AG20443 (cell line): ENCODE measurements at regions not wholly inside any gene's neighbourhood (a gene's known extent, or its start where the extent isn't known, plus 50 kb on each side); places are given as distances from the start of the nearest gene placed in this dataset.
"Not testable (repeated sequence)": the region's sequence is repeated elsewhere in the genome, so short reads cannot be mapped to it uniquely, and the experiment has no call there.

Experiments
- DNase-seq: peaks from one replicate; pipeline ENCODE4 v3.0.0; 2012; ENCODE audit warnings: low spot score, mixed read lengths

DNA sequence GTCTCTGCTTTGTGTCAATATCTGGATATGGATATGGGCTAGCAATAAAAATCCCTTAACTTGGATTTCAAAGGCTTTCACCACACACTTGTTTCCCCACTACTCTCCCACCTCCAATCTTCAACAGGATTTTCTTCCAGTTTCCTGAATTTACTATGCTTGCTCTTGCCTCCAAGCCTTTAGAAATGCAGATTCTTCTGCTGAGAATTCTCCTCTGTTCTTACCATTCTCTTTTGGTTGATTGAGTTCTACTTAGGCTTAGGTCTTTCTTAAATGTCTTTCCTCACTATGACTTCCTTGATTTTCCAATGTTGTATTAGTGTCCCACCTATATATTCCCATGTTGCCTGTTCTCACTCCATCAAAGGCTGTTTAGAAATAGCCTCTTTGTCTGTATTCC, 1502.4 kb upstream of the TENM4 start:
- DNase-seq = no peak

- peak; percentile 33 for DNase-seq
Observed at GRCh38 chr11:80937842-80938241, 1497.0 kb upstream of the TENM4 start.

GRCh38 chr11:80930038-80930437, 1489.2 kb upstream of the TENM4 start:
- no peak for DNase-seq

DNA sequence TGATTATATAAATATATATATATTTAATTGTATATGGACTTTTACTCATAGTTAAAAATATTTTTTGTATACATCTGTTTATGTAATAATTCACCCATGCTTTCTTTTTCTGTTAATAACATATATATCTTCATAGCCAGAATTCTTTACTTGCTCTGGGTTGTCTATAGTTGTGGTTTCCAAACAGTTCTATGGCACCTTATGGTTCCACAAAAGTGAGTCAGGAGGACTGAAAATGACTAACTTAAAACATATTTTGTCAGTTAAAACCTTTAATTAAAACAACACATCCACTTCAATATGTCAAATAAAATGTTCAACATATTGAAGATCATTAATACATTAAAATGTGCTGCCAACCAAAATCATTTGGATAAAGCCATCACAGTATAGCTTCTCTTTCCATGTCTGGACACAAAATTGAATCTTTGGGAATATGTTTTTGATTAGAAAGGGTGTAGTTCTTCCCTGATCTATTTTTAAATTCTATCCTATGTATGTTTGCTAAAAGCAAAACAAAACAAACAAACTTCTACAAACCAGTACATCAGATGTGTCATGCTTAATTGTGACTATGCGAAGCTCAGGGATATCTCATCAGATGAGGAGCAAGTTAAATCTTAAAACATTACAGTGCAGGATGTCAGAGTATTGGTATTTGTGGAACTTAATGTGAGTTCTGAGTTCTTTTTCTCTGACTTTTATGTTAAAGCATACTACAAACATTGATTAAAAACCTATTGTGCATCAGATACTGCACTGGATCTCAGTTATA, 1488.4 kb upstream of the TENM4 start:
- DNase-seq = peak; percentile 7

GRCh38 chr11:80925321-80925720, 1484.5 kb upstream of the TENM4 start:
- DNase-seq = no peak

- DNase-seq = not testable (repeated sequence)
Observed at GRCh38 chr11:80921310-80921709, 1480.5 kb upstream of the TENM4 start.

GRCh38 chr11:80916173-80916798, 1475.5 kb upstream of the TENM4 start:
- no peak for DNase-seq

DNA sequence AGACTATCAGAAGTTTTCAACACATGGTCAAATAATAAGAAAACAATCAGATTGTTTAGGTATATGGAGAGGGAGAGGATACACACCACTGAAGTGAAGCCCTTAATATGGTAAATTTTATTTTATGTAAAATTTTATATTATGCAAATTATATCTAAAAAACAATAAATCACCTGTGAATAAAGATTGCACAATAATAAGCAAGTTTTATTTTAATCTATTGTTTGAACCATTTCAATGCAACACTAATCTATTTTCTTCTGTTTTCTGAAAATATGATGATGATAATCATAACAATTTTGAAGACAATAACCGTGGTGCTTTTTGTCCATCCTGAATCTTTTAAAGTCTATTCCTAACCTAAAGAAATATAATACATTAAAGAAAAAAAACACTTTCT, 1473.5 kb upstream of the TENM4 start:
- DNase-seq = no peak

- no peak for DNase-seq
Observed at GRCh38 chr11:80911666-80912065, 1470.8 kb upstream of the TENM4 start.

- no peak for DNase-seq
Observed at GRCh38 chr11:80900265-80900664, 1459.4 kb upstream of the TENM4 start.

DNA sequence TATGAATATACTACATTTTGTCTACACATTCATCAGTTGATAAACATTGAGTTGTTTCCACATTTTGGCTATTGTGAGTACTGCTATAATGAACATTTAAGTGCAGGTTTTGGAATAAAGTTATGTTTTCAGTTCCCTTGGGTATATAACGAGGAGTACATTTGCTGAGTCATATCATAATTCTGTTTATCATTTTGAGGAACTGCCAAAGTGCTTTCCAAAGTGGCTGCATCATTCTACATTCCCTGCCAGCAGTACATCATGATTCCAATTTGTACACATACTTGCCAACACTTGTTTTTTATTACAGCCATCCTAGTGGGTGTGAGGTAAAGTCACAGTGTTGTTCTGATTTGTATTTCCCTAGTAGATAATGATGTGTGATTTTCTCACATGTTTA, 1458.6 kb upstream of the TENM4 start:
- no peak for DNase-seq

DNA sequence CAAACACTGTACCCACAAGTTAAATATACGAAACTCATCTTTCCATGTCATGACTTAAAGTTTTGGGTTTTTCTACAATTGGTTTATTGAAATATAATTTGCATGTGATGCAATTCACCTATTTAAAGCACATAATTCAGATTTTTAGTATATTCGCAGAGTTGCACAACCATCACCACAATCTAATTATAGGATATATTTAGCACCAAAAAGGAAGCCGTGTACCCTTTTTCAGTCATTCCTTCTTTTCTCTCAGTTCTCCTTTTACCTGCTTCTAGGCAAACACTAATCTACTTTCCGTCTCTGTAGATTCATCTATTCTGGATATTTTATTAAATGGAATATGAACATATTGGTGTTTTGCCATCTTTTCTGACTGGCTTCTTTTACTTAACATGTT, 1458.1 kb upstream of the TENM4 start:
- DNase-seq = no peak

GRCh38 chr11:80886684-80887083, 1445.9 kb upstream of the TENM4 start:
- no peak for DNase-seq

- DNase-seq = peak; percentile 7
Observed at GRCh38 chr11:80873310-80873999, 1432.6 kb upstream of the TENM4 start.

DNA sequence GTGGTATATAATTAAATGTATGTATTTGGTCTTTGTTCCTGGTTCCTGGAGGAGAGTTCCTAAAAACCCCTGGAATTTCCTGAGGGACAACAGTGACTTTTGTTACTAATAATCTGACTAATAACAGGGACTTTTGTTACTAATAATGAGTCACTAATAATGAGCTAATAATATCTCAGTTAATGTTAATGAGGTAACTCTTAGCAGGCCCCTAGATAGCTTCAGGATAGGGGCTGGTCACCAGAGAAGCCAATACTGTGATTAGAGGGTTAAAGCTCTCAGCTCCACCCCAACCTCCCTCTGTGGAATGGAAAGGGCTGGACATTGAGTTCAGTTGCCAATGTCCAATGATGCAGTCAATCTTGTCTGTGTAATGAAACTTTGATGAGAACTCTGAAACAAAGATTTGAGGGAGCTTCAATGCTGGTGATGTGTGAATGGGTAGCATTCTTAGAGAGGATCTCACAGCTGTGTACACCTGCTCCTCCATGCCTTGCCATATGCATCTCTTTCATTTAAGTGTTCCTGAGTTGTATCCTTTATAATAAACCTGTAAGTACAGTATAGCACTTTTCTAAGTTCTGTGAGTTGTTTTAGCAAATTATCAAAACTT, 1431.4 kb upstream of the TENM4 start:
- DNase-seq = no peak

- DNase-seq = no peak
Observed at GRCh38 chr11:80868831-80869230, 1428.0 kb upstream of the TENM4 start.

- no peak for DNase-seq
Observed at GRCh38 chr11:80862011-80862410, 1421.2 kb upstream of the TENM4 start.

DNA sequence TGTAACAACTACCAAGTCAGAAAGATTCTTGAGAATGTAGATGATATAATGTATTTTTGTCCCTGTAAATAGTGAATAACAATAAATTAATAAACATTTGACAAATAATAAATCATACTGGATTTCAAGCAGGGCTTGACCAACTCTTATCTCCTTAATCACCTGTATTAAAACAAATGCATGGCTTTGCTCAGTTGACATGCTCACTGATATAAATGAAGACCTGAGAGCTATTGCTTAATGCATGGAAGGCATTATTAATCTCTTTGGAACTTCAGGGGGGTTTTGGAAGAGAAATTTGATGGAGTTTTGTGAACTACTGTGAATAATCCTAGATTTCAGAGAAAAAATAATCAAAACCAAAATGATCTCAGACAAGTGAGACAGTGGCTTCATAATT, 1420.4 kb upstream of the TENM4 start:
- no peak for DNase-seq

GRCh38 chr11:80860632-80861031, 1419.8 kb upstream of the TENM4 start:
- no peak for DNase-seq

DNA sequence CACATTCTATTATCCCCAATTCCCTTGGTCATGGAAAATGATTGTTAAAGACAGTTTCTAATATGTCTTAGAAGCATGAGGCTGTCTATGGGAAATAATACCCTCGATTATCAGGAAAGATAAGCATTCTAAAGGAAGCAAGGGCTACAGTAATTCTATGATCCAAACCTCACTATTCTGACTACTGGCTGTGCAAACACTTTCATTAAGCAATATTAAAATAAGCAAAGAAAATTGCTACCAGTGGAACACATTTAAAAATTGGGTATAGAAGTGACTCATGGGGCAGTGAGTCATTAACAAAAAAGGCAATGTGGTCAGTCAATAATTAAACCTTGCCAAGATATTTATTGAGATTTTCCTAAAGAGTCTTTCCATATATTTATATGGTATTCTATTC, 1415.2 kb upstream of the TENM4 start:
- DNase-seq = peak; percentile 20

DNA sequence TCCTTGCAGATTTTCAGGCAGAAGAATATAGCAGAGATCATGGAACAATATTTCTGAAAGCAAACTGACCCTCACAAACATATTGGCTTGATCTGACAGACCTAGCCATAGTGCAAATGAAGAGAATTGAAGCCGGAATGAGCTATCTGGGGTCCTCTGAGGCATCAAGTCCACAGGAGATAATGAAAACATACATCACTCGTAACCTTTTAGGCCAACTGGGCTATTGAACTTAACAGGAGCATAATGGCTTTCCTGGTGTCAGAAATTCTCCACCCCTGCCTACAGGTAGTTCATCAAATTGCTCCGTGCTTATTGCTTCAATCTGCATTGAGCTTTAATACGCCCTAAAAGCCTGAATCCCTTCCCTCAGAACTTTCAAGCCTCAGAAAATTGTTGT, 1414.6 kb upstream of the TENM4 start:
- DNase-seq = no peak

GRCh38 chr11:80849253-80849652, 1408.4 kb upstream of the TENM4 start:
- DNase-seq = no peak

GRCh38 chr11:80846979-80847378, 1406.1 kb upstream of the TENM4 start:
- DNase-seq = no peak
